ENCODE measurements at regions not wholly inside any gene's neighbourhood (a gene's known extent, or its start where the extent isn't known, plus 50 kb on each side); places are given as distances from the start of the nearest gene placed in this dataset.

GRCh38 chr3:80559701-80560100, 791.9 kb upstream of the ROBO1 start:
- no peak for DNase-seq (ENCODE audit: low spot score in 2 of 2)
- TF ChIP-seq POLR2A (IDR thresholded peaks at IDR 0.05) (no peak), CTCF (IDR thresholded peaks at IDR 0.05) (no peak), EP300 (IDR thresholded peaks at IDR 0.05) (no peak)
- H3K27ac ChIP-seq = no peak overlapping the region
- H3K9me3 ChIP-seq = no peaks in the 10 kb centered on the region
- no peaks in the 10 kb centered on the region for H3K36me3 ChIP-seq
- H3K4me1 ChIP-seq = no peaks in the 10 kb centered on the region
- H3K27me3 ChIP-seq = no peaks in the 10 kb centered on the region
- no peak overlapping the region for H3K4me3 ChIP-seq
- 81 to 83% methylated on average over 4 of the region's 4 CpGs for WGBS, 2 donors

GRCh38 chr3:80556763-80557162, 789.0 kb upstream of the ROBO1 start:
- WGBS, 2 donors = 80 to 84% methylated on average over 1 of the region's 1 CpG

GRCh38 chr3:80554304-80554703, 786.5 kb upstream of the ROBO1 start:
- Histone ChIP-seq H3K4me1 (no peaks in the 10 kb centered on the region), H3K36me3 (no peaks in the 10 kb centered on the region), H3K27ac (no peak overlapping the region), H3K27me3 (no peaks in the 10 kb centered on the region), H3K9me3 (no peaks in the 10 kb centered on the region), H3K4me3 (no peak overlapping the region)
- DNase-seq (ENCODE audit: low spot score in 2 of 2) = no peak
- 79 to 86% methylated on average over 3 of the region's 3 CpGs for WGBS, 2 donors
- no peak for TF ChIP-seq EP300 (IDR thresholded peaks at IDR 0.05)

More at GRCh38 chr3:80556763-80557162, 789.0 kb upstream of the ROBO1 start:
- DNase-seq (ENCODE audit: low spot score in 2 of 2) = no peak
- no peaks in the 10 kb centered on the region for H3K9me3 ChIP-seq
- no peaks in the 10 kb centered on the region for H3K4me1 ChIP-seq
- no peaks in the 10 kb centered on the region for H3K27me3 ChIP-seq
- TF ChIP-seq CTCF (IDR thresholded peaks at IDR 0.05) (no peak), EP300 (IDR thresholded peaks at IDR 0.05) (no peak), POLR2A (IDR thresholded peaks at IDR 0.05) (no peak)
- no peak overlapping the region for H3K27ac ChIP-seq
- no peak overlapping the region for H3K4me3 ChIP-seq
- no peaks in the 10 kb centered on the region for H3K36me3 ChIP-seq

- no peaks in the 10 kb centered on the region for H3K9me3 ChIP-seq
- no peaks in the 10 kb centered on the region for H3K36me3 ChIP-seq
- TF ChIP-seq POLR2A (IDR thresholded peaks at IDR 0.05) (no peak), EP300 (IDR thresholded peaks at IDR 0.05) (no peak), CTCF (IDR thresholded peaks at IDR 0.05) (no peak)
- 84 to 87% methylated on average over 4 of the region's 4 CpGs for WGBS, 2 donors
- H3K4me1 ChIP-seq = no peaks in the 10 kb centered on the region
- no peak for DNase-seq (ENCODE audit: low spot score in 2 of 2)
- H3K27me3 ChIP-seq = no peaks in the 10 kb centered on the region
- H3K27ac ChIP-seq = no peak overlapping the region
- H3K4me3 ChIP-seq = no peak overlapping the region
Observed at GRCh38 chr3:80553211-80553610, 785.4 kb upstream of the ROBO1 start.

- no peak for TF ChIP-seq CTCF (IDR thresholded peaks at IDR 0.05)
- no peak for TF ChIP-seq POLR2A (IDR thresholded peaks at IDR 0.05)
- TF ChIP-seq EP300 (IDR thresholded peaks at IDR 0.05) = no peak
- 59 to 73% methylated on average over 5 of the region's 5 CpGs for WGBS, 2 donors
- no peaks in the 10 kb centered on the region for H3K9me3 ChIP-seq
Observed at GRCh38 chr3:80550174-80550573, 782.4 kb upstream of the ROBO1 start.

GRCh38 chr3:80549173-80549572, 781.4 kb upstream of the ROBO1 start:
- 39 to 48% methylated on average over 1 of the region's 1 CpG for WGBS, 2 donors
- Histone ChIP-seq H3K36me3 (no peaks in the 10 kb centered on the region), H3K9me3 (no peaks in the 10 kb centered on the region), H3K4me3 (no peak overlapping the region), H3K27ac (no peak overlapping the region), H3K4me1 (no peaks in the 10 kb centered on the region), H3K27me3 (no peaks in the 10 kb centered on the region)
- DNase-seq (ENCODE audit: low spot score in 2 of 2) = no peak
- no peak for TF ChIP-seq POLR2A (IDR thresholded peaks at IDR 0.05)
- TF ChIP-seq CTCF (IDR thresholded peaks at IDR 0.05) = no peak
- no peak for TF ChIP-seq EP300 (IDR thresholded peaks at IDR 0.05)

More at GRCh38 chr3:80550174-80550573, 782.4 kb upstream of the ROBO1 start:
- no peaks in the 10 kb centered on the region for H3K4me1 ChIP-seq
- H3K36me3 ChIP-seq = no peaks in the 10 kb centered on the region
- DNase-seq (ENCODE audit: low spot score in 2 of 2) = no peak
- H3K4me3 ChIP-seq = no peak overlapping the region
- H3K27ac ChIP-seq = no peak overlapping the region
- no peaks in the 10 kb centered on the region for H3K27me3 ChIP-seq

Data from tibial nerve (tissue), 4 donors.